GM12878 (cell line): ENCODE measurements at regions not wholly inside any gene's neighbourhood (a gene's known extent, or its start where the extent isn't known, plus 50 kb on each side); places are given as distances from the start of the nearest gene placed in this dataset.

Experiments
- ATAC-seq: fragments of 200-7000 bp; cut with Tn5 transposase; 3 replicates; pipeline ENCODE4 v1.9.1; 2020; ENCODE audit warnings: mild to moderate bottlenecking, moderate library complexity
- BruUV-seq: library from RNA; stranded (reverse); fragments of 400-500 nt; replicated peaks from 2 replicates; lab custom pipeline; 2021; lab: Mats Ljungman, UMichigan
- CTCF ChIA-PET: fragments of 300-600 bp; sonication (Branson Sonifier 250); formaldehyde crosslinking; extraction: SDS; loops from one replicate; lab custom pipeline; 2021; ENCODE audit warnings: inconsistent platforms; lab: Yijun Ruan, JAX
- POLR2A ChIA-PET: fragments of 350-600 bp; formaldehyde crosslinking; extraction: SDS; loops from one replicate; lab custom pipeline; 2021; ENCODE audit warnings: inconsistent platforms; lab: Charles Lee
- RAD21 ChIA-PET: fragments of 300-600 bp; sonication (Branson Sonifier 250); formaldehyde crosslinking; loops from one replicate; lab custom pipeline; 2023; ENCODE audit warnings: antibody characterized with exemption; ENCODE audit not compliant: unreplicated experiment; lab: Charles Lee
- SMC1A ChIA-PET: fragments of 300-600 bp; sonication (Branson Sonifier 250); formaldehyde crosslinking; loops from one replicate; lab custom pipeline; 2023; ENCODE audit not compliant: unreplicated experiment, uncharacterized antibody; lab: Charles Lee
- DNase-seq: peaks from one replicate; pipeline ENCODE4 v3.0.0-alpha.2; 2011; ENCODE audit warnings: low read depth, low spot score
- FAIRE-seq: peaks from 3 replicates; lab custom pipeline; 2011; peaks lifted over from hg19 to GRCh38; lab: Jason Lieb, UNC
- H2AFZ ChIP-seq: 2 replicates; pipeline ENCODE4 v1.6.0; 2011; ENCODE audit warnings: low read depth, low read length, control low read depth; ENCODE audit not compliant: control insufficient read depth
- H3K27ac ChIP-seq: 2 replicates; pipeline ENCODE4 v1.5.1; 2011; ENCODE audit warnings: control low read depth; ENCODE audit not compliant: control insufficient read depth, insufficient read depth
- H3K27me3 ChIP-seq, 2 experiments: replicated peaks in 1 of 2; 2 replicates each; pipeline versions ENCODE4 v1.6.0 to v1.6.1; 2011; ENCODE audit warnings: low read length in 1 of 2; ENCODE audit not compliant: control insufficient read depth in 2 of 2, insufficient read depth in 2 of 2
- H3K36me3 ChIP-seq, 2 experiments: 2 replicates each; pipeline ENCODE4 v1.5.1; 2011; ENCODE audit warnings: low read length in 1 of 2; ENCODE audit not compliant: control insufficient read depth in 2 of 2, insufficient read depth in 2 of 2
- H3K4me1 ChIP-seq: 2 replicates; pipeline ENCODE4 v1.6.1; 2011; ENCODE audit warnings: mild to moderate bottlenecking, low read length, moderate library complexity, mixed read lengths; ENCODE audit not compliant: control insufficient read depth, insufficient read depth
- H3K4me2 ChIP-seq: 2 replicates; pipeline ENCODE4 v1.6.0; 2011; ENCODE audit warnings: control low read depth; ENCODE audit not compliant: control insufficient read depth, insufficient read depth
- H3K4me3 ChIP-seq: fragments of 200-600 bp; sonication (generic); 2 replicates; pipeline ENCODE4 v1.5.1; 2016
- H3K79me2 ChIP-seq: 2 replicates; pipeline ENCODE4 v1.6.0; 2011; ENCODE audit warnings: low read length; ENCODE audit not compliant: control insufficient read depth, insufficient read depth
- H3K9ac ChIP-seq: 2 replicates; pipeline ENCODE4 v1.8.0; 2011; ENCODE audit warnings: low read length, control low read depth, mixed read lengths; ENCODE audit not compliant: control insufficient read depth, insufficient read depth
- H3K9me3 ChIP-seq: replicated peaks from 3 replicates; pipeline ENCODE4 v1.5.1; 2011; ENCODE audit warnings: mild to moderate bottlenecking, low read length; ENCODE audit not compliant: control insufficient read depth, insufficient read depth
- H4K20me1 ChIP-seq: 2 replicates; pipeline ENCODE4 v1.6.0; 2011; ENCODE audit not compliant: control insufficient read depth, insufficient read depth
- BACH1 ChIP-seq: fragments of 450-650 bp; IDR thresholded peaks from 2 replicates; pipeline ENCODE4 v1.6.1; 2017; ENCODE audit warnings: mild to moderate bottlenecking, borderline replicate concordance
- E4F1 ChIP-seq: fragments of 450-650 bp; IDR thresholded peaks from 2 replicates; pipeline ENCODE4 v1.6.1; 2018; ENCODE audit warnings: borderline replicate concordance, mild to moderate bottlenecking; ENCODE audit not compliant: partially characterized antibody
- NR2C2 ChIP-seq: IDR thresholded peaks from 2 replicates; pipeline ENCODE4 v1.6.1; 2011; ENCODE audit warnings: borderline replicate concordance, low read depth; ENCODE audit not compliant: control insufficient read depth, insufficient read length
- RBBP5 ChIP-seq: fragments of 200-600 bp; sonication (generic); conservative IDR thresholded peaks from 2 replicates; pipeline ENCODE4 v1.6.1; 2016
- SMAD5 ChIP-seq: IDR thresholded peaks from 2 replicates; pipeline ENCODE4 v1.6.1; 2016; ENCODE audit warnings: antibody characterized with exemption, low read depth
- ZBTB40 ChIP-seq: fragments of 450-650 bp; IDR thresholded peaks from 2 replicates; pipeline ENCODE4 v1.6.1; 2016; ENCODE audit warnings: mild to moderate bottlenecking, moderate library complexity, borderline replicate concordance
- ZNF384 ChIP-seq: IDR thresholded peaks from 2 replicates; pipeline ENCODE4 v1.6.1; 2012; ENCODE audit warnings: low read depth, mild to moderate bottlenecking, low read length, improper control_type of control experiment, borderline replicate concordance
- ZSCAN29 ChIP-seq: fragments of 450-650 bp; IDR thresholded peaks from 2 replicates; pipeline ENCODE4 v1.6.1; 2017; ENCODE audit warnings: mild to moderate bottlenecking, moderate library complexity
- WGBS: methylation state at CpG from one replicate; pipeline ENCODE4 v1.1.6; 2016; ENCODE audit warnings: low lambda C conversion rate; ENCODE audit not compliant: insufficient replicate concordance, insufficient coverage; ENCODE audit errors: missing lambda C conversion rate; 5-methylcytosine and 5-hydroxymethylcytosine counted together
- in situ Hi-C: fragments of 300-500 bp; cut with MboI; formaldehyde crosslinking; loops from 9 replicates; pipeline ENCODE4 v1.14.3; 2018; ENCODE audit warnings: mixed read lengths
- intact Hi-C: fragments of 100-400 bp; cut with micrococcal nuclease; formaldehyde crosslinking; loops from one replicate; pipeline ENCODE4 v1.14.2; 2022; ENCODE audit not compliant: unreplicated experiment

GRCh38 chr3:45317710-45318109, 70.7 kb upstream of the LARS2 start:
- Histone ChIP-seq H3K9ac (no peak overlapping the region), H3K79me2 (no peaks in the 10 kb centered on the region), H4K20me1 (no peaks in the 10 kb centered on the region)
- in situ Hi-C loops = no loop called here
- RAD21 ChIA-PET = interaction anchor here (2.0 kb wide), 1 partner anchor 277 kb away, joined by 6 read pairs; no protein-coding TSS in a partner anchor
- CTCF ChIA-PET = no interaction called here
- intact Hi-C loops = no loop called here
- POLR2A ChIA-PET = no interaction called here
- TF ChIP-seq ZSCAN29 (no peak), ZNF384 (no peak), RBBP5 (no peak), E4F1 (no peak)
- TF ChIP-seq, all 136 proteins: peak for 0
- H3K36me3 ChIP-seq = no peaks in the 10 kb centered on the region
- H3K4me2 ChIP-seq = no peak overlapping the region
- FAIRE-seq (no peak), DNase-seq (no peak), ATAC-seq (no peak)
- H3K4me1 ChIP-seq = no peaks in the 10 kb centered on the region
- H2AFZ ChIP-seq = no peak overlapping the region
- H3K27me3 ChIP-seq = peaks cover 2 to 3% of the 10 kb centered on the region in 2 experiments; a peak in 3 of 4 replicates
- H3K4me3 ChIP-seq = no peak overlapping the region
- WGBS = 42% methylated on average over 6 of the region's 6 CpGs
- SMC1A ChIA-PET = no interaction called here
- H3K27ac ChIP-seq = no peak overlapping the region
- no peaks in the 10 kb centered on the region for H3K9me3 ChIP-seq
- no TSS peak for BruUV-seq

- ATAC-seq = no peak
- in situ Hi-C loops (no loop called here), intact Hi-C loops (no loop called here)
- no peak overlapping the region for H3K4me3 ChIP-seq
- POLR2A ChIA-PET = no interaction called here
- CTCF ChIA-PET = no interaction called here
- H3K4me2 ChIP-seq = no peak overlapping the region
- WGBS = 0% methylated on average over 2 of the region's 2 CpGs
- RAD21 ChIA-PET = no interaction called here
- H3K27me3 ChIP-seq = peaks cover 2 to 3% of the 10 kb centered on the region in 2 experiments; a peak in 3 of 4 replicates
- H3K79me2 ChIP-seq = no peaks in the 10 kb centered on the region
- no peaks in the 10 kb centered on the region for H3K36me3 ChIP-seq
- H3K9me3 ChIP-seq = no peaks in the 10 kb centered on the region
- H3K9ac ChIP-seq = no peak overlapping the region
- H3K27ac ChIP-seq = no peak overlapping the region
- H2AFZ ChIP-seq = no peak overlapping the region
- SMC1A ChIA-PET = no interaction called here
- no TSS peak for BruUV-seq
- H3K4me1 ChIP-seq = no peaks in the 10 kb centered on the region
- no peaks in the 10 kb centered on the region for H4K20me1 ChIP-seq
- DNase-seq = no peak
- no peak for FAIRE-seq
- TF ChIP-seq SMAD5 (no peak), BACH1 (no peak), ZBTB40 (no peak), NR2C2 (no peak)
Measured at GRCh38 chr3:45318689-45319088, 69.7 kb upstream of the LARS2 start.
